ENCODE measurements at regions not wholly inside any gene's neighbourhood (a gene's known extent, or its start where the extent isn't known, plus 50 kb on each side); places are given as distances from the start of the nearest gene placed in this dataset.

- TF ChIP-seq, protein P1, sequence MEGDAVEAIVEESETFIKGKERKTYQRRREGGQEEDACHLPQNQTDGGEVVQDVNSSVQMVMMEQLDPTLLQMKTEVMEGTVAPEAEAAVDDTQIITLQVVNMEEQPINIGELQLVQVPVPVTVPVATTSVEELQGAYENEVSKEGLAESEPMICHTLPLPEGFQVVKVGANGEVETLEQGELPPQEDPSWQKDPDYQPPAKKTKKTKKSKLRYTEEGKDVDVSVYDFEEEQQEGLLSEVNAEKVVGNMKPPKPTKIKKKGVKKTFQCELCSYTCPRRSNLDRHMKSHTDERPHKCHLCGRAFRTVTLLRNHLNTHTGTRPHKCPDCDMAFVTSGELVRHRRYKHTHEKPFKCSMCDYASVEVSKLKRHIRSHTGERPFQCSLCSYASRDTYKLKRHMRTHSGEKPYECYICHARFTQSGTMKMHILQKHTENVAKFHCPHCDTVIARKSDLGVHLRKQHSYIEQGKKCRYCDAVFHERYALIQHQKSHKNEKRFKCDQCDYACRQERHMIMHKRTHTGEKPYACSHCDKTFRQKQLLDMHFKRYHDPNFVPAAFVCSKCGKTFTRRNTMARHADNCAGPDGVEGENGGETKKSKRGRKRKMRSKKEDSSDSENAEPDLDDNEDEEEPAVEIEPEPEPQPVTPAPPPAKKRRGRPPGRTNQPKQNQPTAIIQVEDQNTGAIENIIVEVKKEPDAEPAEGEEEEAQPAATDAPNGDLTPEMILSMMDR (IDR thresholded peaks at IDR 0.05) = no peak
- DNase-seq (ENCODE audit: low spot score) = no peak
- ATAC-seq (ENCODE audit: low FRiP score) = no peak
These were observed 305.1 kb upstream of the MGAT5 start for GRCh38 chr2:133948610-133949290.

GRCh38 chr2:133949595-133949994 is 304.3 kb upstream of the MGAT5 start:
- ATAC-seq (ENCODE audit: low FRiP score) (no peak), DNase-seq (ENCODE audit: low spot score) (no peak)
- TF ChIP-seq, protein P1 (IDR thresholded peaks at IDR 0.05) = no peak

GRCh38 chr2:133951209-133951608 is 302.7 kb upstream of the MGAT5 start:
- DNase-seq (ENCODE audit: low spot score) (no peak), ATAC-seq (ENCODE audit: low FRiP score) (no peak)
- TF ChIP-seq, protein P1 (IDR thresholded peaks at IDR 0.05) = no peak

DNA sequence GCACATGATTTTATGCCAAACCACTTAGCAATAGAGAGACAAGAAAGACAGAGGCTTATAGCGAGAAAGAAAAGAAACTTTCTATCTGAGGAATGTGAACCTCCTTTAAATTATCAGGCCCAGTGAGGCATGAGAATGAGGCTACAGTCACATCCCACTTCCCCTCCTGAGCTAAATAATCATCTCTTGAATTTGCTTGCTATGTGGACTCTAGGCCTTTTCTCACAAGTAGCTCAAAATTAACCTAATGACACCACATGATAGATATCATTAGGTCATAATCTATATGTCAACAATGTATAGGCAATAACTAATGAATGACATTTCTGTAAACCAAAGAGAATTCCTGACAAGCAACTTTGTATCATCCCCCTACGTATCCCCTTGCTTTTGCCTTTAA is 301.5 kb upstream of the MGAT5 start:
- no peak for DNase-seq (ENCODE audit: low spot score)
- no peak for ATAC-seq (ENCODE audit: low FRiP score)
- TF ChIP-seq, protein P1 (IDR thresholded peaks at IDR 0.05) = no peak

DNA sequence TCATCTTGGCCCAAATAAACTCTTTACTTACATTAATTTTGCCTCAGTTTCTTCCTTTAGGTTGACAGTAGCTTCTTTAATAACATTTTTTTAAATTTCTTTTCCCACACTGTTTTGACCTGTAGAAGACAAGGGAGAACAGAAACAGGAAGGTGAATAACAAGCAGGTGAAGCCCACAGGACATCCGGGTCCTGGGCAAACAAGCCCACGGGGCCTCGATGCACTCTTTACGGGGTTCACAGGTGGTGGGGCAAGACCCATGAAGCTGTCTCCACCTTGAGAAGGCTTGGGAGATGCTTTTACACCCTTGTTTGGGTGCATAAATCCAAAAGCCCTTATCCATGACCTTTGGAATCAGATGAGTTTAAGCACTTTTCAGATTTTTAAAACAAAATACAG is 301.0 kb upstream of the MGAT5 start:
- ATAC-seq (ENCODE audit: low FRiP score) (no peak), DNase-seq (ENCODE audit: low spot score) (no peak)
- TF ChIP-seq, protein P1 (IDR thresholded peaks at IDR 0.05) = no peak

- TF ChIP-seq, protein P1 (IDR thresholded peaks at IDR 0.05) = no peak
- DNase-seq (ENCODE audit: low spot score) (no peak), ATAC-seq (ENCODE audit: low FRiP score) (no peak)
These were observed 300.3 kb upstream of the MGAT5 start for GRCh38 chr2:133953524-133953923.

DNA sequence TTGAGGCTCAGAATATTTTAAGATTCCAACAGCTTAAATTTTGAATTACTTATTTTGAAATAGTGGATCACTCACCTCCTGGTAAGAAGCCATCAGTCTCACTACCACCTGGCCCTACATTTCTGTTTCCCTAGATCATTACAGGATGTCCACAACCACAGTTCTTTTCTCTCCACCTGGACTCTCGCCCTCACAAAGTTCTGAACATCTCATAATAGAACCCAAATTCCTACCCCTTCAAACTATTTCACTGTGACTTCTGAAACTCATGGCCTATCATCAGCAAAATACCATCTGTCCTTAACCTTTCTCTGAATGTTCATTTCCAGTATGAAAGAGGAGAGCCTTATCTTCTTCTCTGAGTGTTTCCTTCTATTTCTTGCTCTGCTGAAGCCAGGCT is 299.2 kb upstream of the MGAT5 start:
- ATAC-seq (ENCODE audit: low FRiP score) (no peak), DNase-seq (ENCODE audit: low spot score) (no peak)
- TF ChIP-seq, protein P1 (IDR thresholded peaks at IDR 0.05) = no peak

Data from omental fat pad (tissue), 3 donors.